Upper lobe of left lung (tissue), 6 donors: ENCODE measurements at regions not wholly inside any gene's neighbourhood (a gene's known extent, or its start where the extent isn't known, plus 50 kb on each side); places are given as distances from the start of the nearest gene placed in this dataset.

Experiments
- ATAC-seq, 2 donors: fragments of 200-7000 bp; cut with Tn5 transposase; one replicate each; pipeline ENCODE4 v1.9.1; 2022; ENCODE audit warnings: mild to moderate bottlenecking in 2 of 2, moderate library complexity in 2 of 2; ENCODE audit not compliant: low FRiP score in 2 of 2
- DNase-seq, 2 donors: peaks; one replicate each; pipeline ENCODE4 v3.0.0-alpha.2; 2019 to 2020
- H3K27ac ChIP-seq, 4 donors: fragments of 200-600 bp; sonication (generic); one replicate each; pipeline ENCODE4 v1.5.1; 2016 to 2019
- H3K27me3 ChIP-seq, 4 donors: fragments of 200-600 bp; sonication (generic); one replicate each; pipeline ENCODE4 v1.5.1; 2017 to 2019
- H3K36me3 ChIP-seq, 4 donors: fragments of 200-600 bp; sonication (generic); one replicate each; pipeline ENCODE4 v1.5.1; 2016 to 2019
- H3K4me1 ChIP-seq, 4 donors: fragments of 200-600 bp; sonication (generic); one replicate each; pipeline ENCODE4 v1.5.1; 2018 to 2019
- H3K4me3 ChIP-seq, 4 donors: fragments of 200-600 bp; sonication (generic); one replicate each; pipeline ENCODE4 v1.5.1; 2017 to 2019; ENCODE audit warnings: mild to moderate bottlenecking in 2 of 4, moderate library complexity in 1 of 4
- H3K9me3 ChIP-seq, 4 donors: fragments of 200-600 bp; sonication (generic); one replicate each; pipeline ENCODE4 v1.5.1; 2018 to 2019
- EP300 ChIP-seq, 4 donors: sonication (generic); formaldehyde crosslinking; IDR thresholded peaks; one replicate each; pipeline ENCODE4 v1.5.1; 2017; ENCODE audit warnings: antibody characterized with exemption in 4 of 4, control low read depth in 2 of 4
- POLR2A ChIP-seq, 4 donors: fragments of 450-650 bp; IDR thresholded peaks; one replicate each; pipeline ENCODE4 v1.5.1; 2016 to 2017; ENCODE audit warnings: antibody characterized with exemption in 4 of 4, mild to moderate bottlenecking in 2 of 4
- POLR2AphosphoS5 ChIP-seq, 2 donors: sonication (generic); formaldehyde crosslinking; IDR thresholded peaks; one replicate each; pipeline ENCODE4 v1.5.1; 2017; ENCODE audit warnings: antibody characterized with exemption in 2 of 2
- WGBS, 2 donors: methylation state at CpG; one replicate each; pipeline ENCODE4 v1.1.5; 2017 to 2018; 5-methylcytosine and 5-hydroxymethylcytosine counted together
- TF ChIP-seq, protein P1 (sequence below), 6 experiments: fragments of 450-650 bp in 4 of 6; fragments of 200-600 bp in 2 of 6; sonication (generic) in 2 of 6; IDR thresholded peaks; one replicate each; pipeline ENCODE4 v1.5.1; 2016 to 2019; ENCODE audit warnings: antibody characterized with exemption in 6 of 6
- donor health status: DM: no; HTN: no; CAD: no; lungs with moderate emphysema.
- donor health status: DM: no; HTN: yes; CAD: no; lungs with severe emphysema.

DNA sequence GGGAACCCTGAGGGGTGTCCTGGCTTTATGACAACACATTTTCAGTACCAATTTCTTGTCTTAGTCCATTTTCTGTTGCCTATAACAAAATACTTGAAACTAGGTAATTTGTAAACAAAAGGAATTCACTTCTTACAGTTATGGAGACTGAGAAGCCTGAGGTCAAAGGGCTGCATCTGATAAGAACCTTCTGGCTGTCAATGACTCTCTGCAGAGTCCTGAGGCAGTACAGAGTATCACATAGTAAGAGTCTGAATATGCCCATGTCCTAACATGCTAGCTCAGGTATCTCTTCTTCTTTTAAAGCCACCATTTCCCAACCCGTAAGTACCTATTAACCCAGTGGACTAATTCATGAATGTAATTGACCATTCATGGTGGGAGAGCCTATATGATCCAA, 1458.6 kb upstream of the EYS start:
- H3K4me3 ChIP-seq = no peak overlapping the region
- no peaks in the 10 kb centered on the region for H3K4me1 ChIP-seq
- H3K27me3 ChIP-seq = no peaks in the 10 kb centered on the region
- 89 to 92% methylated on average over 1 of the region's 1 CpG for WGBS, 2 donors
- H3K9me3 ChIP-seq = peaks cover 0 to 7% (median 3%) of the 10 kb centered on the region in 4 donors
- H3K27ac ChIP-seq = no peak overlapping the region
- ATAC-seq (no peak), DNase-seq (no peak)
- no peak for TF ChIP-seq POLR2A (IDR thresholded peaks at IDR 0.05)
- TF ChIP-seq, protein P1, sequence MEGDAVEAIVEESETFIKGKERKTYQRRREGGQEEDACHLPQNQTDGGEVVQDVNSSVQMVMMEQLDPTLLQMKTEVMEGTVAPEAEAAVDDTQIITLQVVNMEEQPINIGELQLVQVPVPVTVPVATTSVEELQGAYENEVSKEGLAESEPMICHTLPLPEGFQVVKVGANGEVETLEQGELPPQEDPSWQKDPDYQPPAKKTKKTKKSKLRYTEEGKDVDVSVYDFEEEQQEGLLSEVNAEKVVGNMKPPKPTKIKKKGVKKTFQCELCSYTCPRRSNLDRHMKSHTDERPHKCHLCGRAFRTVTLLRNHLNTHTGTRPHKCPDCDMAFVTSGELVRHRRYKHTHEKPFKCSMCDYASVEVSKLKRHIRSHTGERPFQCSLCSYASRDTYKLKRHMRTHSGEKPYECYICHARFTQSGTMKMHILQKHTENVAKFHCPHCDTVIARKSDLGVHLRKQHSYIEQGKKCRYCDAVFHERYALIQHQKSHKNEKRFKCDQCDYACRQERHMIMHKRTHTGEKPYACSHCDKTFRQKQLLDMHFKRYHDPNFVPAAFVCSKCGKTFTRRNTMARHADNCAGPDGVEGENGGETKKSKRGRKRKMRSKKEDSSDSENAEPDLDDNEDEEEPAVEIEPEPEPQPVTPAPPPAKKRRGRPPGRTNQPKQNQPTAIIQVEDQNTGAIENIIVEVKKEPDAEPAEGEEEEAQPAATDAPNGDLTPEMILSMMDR (IDR thresholded peaks at IDR 0.05) = no peak
- no peak for TF ChIP-seq POLR2AphosphoS5 (IDR thresholded peaks at IDR 0.05)
- no peak for TF ChIP-seq EP300 (IDR thresholded peaks at IDR 0.05)
- H3K36me3 ChIP-seq = no peaks in the 10 kb centered on the region

DNA sequence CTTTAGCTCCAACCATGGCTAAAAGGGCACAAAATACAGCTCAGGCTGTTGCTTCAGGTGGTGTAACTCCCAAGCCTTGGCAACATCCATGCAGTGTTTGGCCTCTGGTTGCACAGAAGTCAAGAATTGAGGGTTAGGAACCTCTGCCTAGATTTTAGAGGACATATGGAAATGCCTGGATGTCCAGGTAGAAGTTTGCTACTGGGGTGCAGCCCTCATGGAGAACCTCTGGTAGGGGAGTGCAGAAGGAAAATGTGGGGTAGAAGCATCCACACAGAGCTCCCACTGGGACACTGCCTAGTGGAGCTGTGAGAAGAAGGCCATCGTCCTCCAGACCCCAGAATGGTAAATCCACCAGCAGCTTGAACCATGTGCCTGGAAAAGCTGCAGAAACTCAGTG, 1453.8 kb upstream of the EYS start:
- Histone ChIP-seq H3K27me3 (no peaks in the 10 kb centered on the region), H3K36me3 (no peaks in the 10 kb centered on the region), H3K27ac (no peak overlapping the region), H3K9me3 (peaks cover 0 to 7% (median 3%) of the 10 kb centered on the region in 4 donors), H3K4me1 (no peaks in the 10 kb centered on the region), H3K4me3 (no peak overlapping the region)
- DNase-seq (no peak), ATAC-seq (no peak)
- TF ChIP-seq EP300 (IDR thresholded peaks at IDR 0.05) (no peak), POLR2AphosphoS5 (IDR thresholded peaks at IDR 0.05) (no peak), POLR2A (IDR thresholded peaks at IDR 0.05) (no peak)
- TF ChIP-seq, protein P1 (IDR thresholded peaks at IDR 0.05) = no peak
- WGBS, 2 donors = 45 to 57% methylated on average over 1 of the region's 1 CpG

DNA sequence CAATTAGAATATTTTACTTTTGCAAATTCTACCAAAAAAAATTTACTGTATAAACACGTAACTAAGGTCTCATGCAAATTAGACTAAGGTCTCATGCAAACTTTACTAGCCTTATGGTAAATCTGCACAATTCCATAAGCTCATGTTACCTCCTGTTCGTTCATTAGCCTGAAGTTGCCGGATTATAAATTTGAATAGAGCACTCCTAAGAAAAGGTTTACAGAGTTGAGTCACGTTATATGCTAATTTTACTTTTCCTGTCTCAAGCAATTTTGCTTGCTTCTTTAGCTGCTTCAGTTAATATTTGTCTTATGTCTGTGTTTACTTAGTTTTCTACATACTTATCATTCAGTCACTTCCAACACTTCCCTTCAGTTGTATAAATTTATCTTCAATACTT, 1434.0 kb upstream of the EYS start:
- DNase-seq (no peak), ATAC-seq (no peak)
- WGBS, 2 donors = 66 to 75% methylated on average over 4 of the region's 4 CpGs

DNA sequence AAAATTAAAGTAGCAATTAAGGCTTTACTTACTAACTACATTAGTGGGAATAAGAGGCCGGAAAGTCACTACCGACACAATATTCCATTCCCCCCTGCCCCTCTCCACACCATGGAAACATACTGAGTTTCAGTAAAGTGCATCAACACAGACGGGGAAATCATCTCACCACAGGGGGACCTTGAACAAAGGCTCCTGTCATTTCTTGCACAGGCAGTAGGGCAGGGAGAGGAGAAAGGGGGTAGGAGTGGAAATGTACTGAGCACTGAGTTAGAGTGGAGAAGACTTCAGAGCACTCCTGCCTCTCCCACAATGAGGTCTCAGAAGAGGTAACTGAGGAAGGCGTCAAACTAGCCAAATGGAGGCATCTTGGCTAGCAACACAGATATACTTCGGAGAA, 1426.9 kb upstream of the EYS start:
- TF ChIP-seq EP300 (IDR thresholded peaks at IDR 0.05) = no peak
- TF ChIP-seq POLR2A (IDR thresholded peaks at IDR 0.05) = no peak
- TF ChIP-seq, protein P1 (IDR thresholded peaks at IDR 0.05) = no peak
- TF ChIP-seq POLR2AphosphoS5 (IDR thresholded peaks at IDR 0.05) = no peak
- no peak overlapping the region for H3K4me3 ChIP-seq
- WGBS, 2 donors = 84 to 91% methylated on average over 5 of the region's 5 CpGs

More for the DNA sequence above, 1434.0 kb upstream of the EYS start:
- Histone ChIP-seq H3K4me3 (no peak overlapping the region), H3K9me3 (peaks cover 0 to 3% (median 0%) of the 10 kb centered on the region in 4 donors), H3K27me3 (no peaks in the 10 kb centered on the region), H3K27ac (no peak overlapping the region), H3K36me3 (no peaks in the 10 kb centered on the region), H3K4me1 (no peaks in the 10 kb centered on the region)
- TF ChIP-seq POLR2AphosphoS5 (IDR thresholded peaks at IDR 0.05) (no peak), POLR2A (IDR thresholded peaks at IDR 0.05) (no peak), EP300 (IDR thresholded peaks at IDR 0.05) (no peak)
- TF ChIP-seq, protein P1 (IDR thresholded peaks at IDR 0.05) = no peak

DNA sequence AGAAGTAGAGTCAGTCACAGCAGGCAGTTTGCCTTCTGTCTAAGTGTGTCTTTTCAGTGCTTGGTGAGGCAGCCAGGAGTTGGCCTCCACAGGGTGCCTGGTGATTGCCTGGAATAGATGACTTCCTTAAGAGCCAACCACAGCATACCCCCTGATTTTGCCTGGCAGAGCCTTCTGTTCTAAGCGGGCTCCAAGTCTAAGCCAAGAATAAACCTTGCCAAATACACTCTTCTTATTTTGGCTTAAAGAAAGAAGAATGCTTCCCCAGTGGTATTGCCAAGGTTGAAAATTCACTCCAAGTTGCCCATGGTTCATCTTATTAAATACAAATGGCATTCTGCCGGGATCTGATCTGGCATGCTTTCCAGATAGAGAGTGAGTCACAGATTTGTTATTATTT, 1424.8 kb upstream of the EYS start:
- no peaks in the 10 kb centered on the region for H3K9me3 ChIP-seq
- no peaks in the 10 kb centered on the region for H3K36me3 ChIP-seq
- DNase-seq (no peak), ATAC-seq (no peak)
- no peak overlapping the region for H3K4me3 ChIP-seq
- H3K27me3 ChIP-seq = no peaks in the 10 kb centered on the region
- 76 to 89% methylated on average over 2 of the region's 2 CpGs for WGBS, 2 donors
- no peak for TF ChIP-seq POLR2A (IDR thresholded peaks at IDR 0.05)
- TF ChIP-seq, protein P1 (IDR thresholded peaks at IDR 0.05) = no peak
- TF ChIP-seq EP300 (IDR thresholded peaks at IDR 0.05) = no peak
- no peak for TF ChIP-seq POLR2AphosphoS5 (IDR thresholded peaks at IDR 0.05)
- no peaks in the 10 kb centered on the region for H3K4me1 ChIP-seq
- H3K27ac ChIP-seq = no peak overlapping the region

More for the DNA sequence above, 1426.9 kb upstream of the EYS start:
- H3K27ac ChIP-seq = no peak overlapping the region
- no peaks in the 10 kb centered on the region for H3K36me3 ChIP-seq
- no peaks in the 10 kb centered on the region for H3K4me1 ChIP-seq
- DNase-seq (no peak), ATAC-seq (no peak)
- no peaks in the 10 kb centered on the region for H3K9me3 ChIP-seq
- no peaks in the 10 kb centered on the region for H3K27me3 ChIP-seq
